OCI-LY1 (cell line): ENCODE measurements at regions not wholly inside any gene's neighbourhood (a gene's known extent, or its start where the extent isn't known, plus 50 kb on each side); places are given as distances from the start of the nearest gene placed in this dataset.

ENCODE experiments used
- H2AFZ ChIP-seq: fragments of 200-600 bp; sonication (generic), shearing (Covaris generic); 2 replicates; pipeline ENCODE4 v1.6.0; 2014; ENCODE audit warnings: antibody characterized with exemption, mild to moderate bottlenecking, low read length
- H3F3A ChIP-seq: fragments of 200-600 bp; sonication (generic), shearing (Covaris generic); 2 replicates; pipeline ENCODE4 v1.6.0; 2014; ENCODE audit warnings: mild to moderate bottlenecking, antibody characterized with exemption, low read length, moderate library complexity; ENCODE audit not compliant: insufficient read depth
- H3K27ac ChIP-seq: fragments of 200-600 bp; sonication (generic); 2 replicates; pipeline ENCODE4 v1.5.1; 2014; ENCODE audit warnings: low read length, mixed run types, mild to moderate bottlenecking, low read depth; ENCODE audit not compliant: poor library complexity, severe bottlenecking
- H3K27me3 ChIP-seq: fragments of 200-600 bp; sonication (generic); 2 replicates; pipeline ENCODE4 v1.6.0; 2014; ENCODE audit warnings: antibody characterized with exemption, mild to moderate bottlenecking, low read length, moderate library complexity; ENCODE audit not compliant: insufficient read depth
- H3K36me3 ChIP-seq: fragments of 200-600 bp; sonication (generic); 2 replicates; pipeline ENCODE4 v1.6.1; 2014; ENCODE audit warnings: mild to moderate bottlenecking, antibody characterized with exemption, low read length, moderate library complexity, mixed read lengths; ENCODE audit not compliant: insufficient read depth
- H3K4me1 ChIP-seq: fragments of 200-600 bp; sonication (generic); 2 replicates; pipeline ENCODE4 v1.5.1; 2014; ENCODE audit warnings: mild to moderate bottlenecking, low read length, moderate library complexity; ENCODE audit not compliant: insufficient read depth, severe bottlenecking
- H3K4me2 ChIP-seq: fragments of 200-600 bp; sonication (generic), shearing (Covaris generic); 2 replicates; pipeline ENCODE4 v1.6.1; 2014; ENCODE audit warnings: low read length
- H3K4me3 ChIP-seq: fragments of 200-600 bp; sonication (generic); 2 replicates; pipeline ENCODE4 v1.5.1; 2014; ENCODE audit warnings: low read length, low read depth, mild to moderate bottlenecking, mixed read lengths; ENCODE audit not compliant: poor library complexity, severe bottlenecking
- H3K79me2 ChIP-seq: fragments of 200-600 bp; shearing (Covaris generic); 2 replicates; pipeline ENCODE4 v1.6.1; 2016; ENCODE audit warnings: mixed run types, low read length, mixed read lengths; ENCODE audit not compliant: insufficient read depth
- H3K9ac ChIP-seq: fragments of 200-600 bp; sonication (generic), shearing (Covaris generic); 2 replicates; pipeline ENCODE4 v1.6.1; 2014; ENCODE audit warnings: mild to moderate bottlenecking, low read length, mixed read lengths
- H3K9me2 ChIP-seq: fragments of 200-600 bp; sonication (generic), shearing (Covaris generic); 2 replicates; pipeline ENCODE4 v1.6.1; 2014; ENCODE audit warnings: low read depth, mild to moderate bottlenecking, low read length, mixed read lengths
- H3K9me3 ChIP-seq: fragments of 200-600 bp; shearing (Covaris generic); 2 replicates; pipeline ENCODE4 v1.6.1; 2014; ENCODE audit warnings: low read length, mixed read lengths
- H4K20me1 ChIP-seq: fragments of 200-600 bp; sonication (generic), shearing (Covaris generic); 2 replicates; pipeline ENCODE4 v1.6.0; 2016; ENCODE audit warnings: mild to moderate bottlenecking, low read length; ENCODE audit not compliant: insufficient read depth
- EZH2 ChIP-seq: fragments of 200-600 bp; sonication (generic), shearing (Covaris generic); IDR thresholded peaks from 2 replicates; pipeline ENCODE4 v1.8.0; 2017; ENCODE audit warnings: borderline replicate concordance, mixed run types, mild to moderate bottlenecking, antibody characterized with exemption, low read length, moderate library complexity, mixed read lengths
- TF ChIP-seq, protein P1 (sequence below): fragments of 200-600 bp; sonication (generic), shearing (Covaris generic); IDR thresholded peaks from 2 replicates; pipeline ENCODE4 v1.5.1; 2017; ENCODE audit warnings: mild to moderate bottlenecking, antibody characterized with exemption, low read length, moderate library complexity, mixed read lengths

DNA sequence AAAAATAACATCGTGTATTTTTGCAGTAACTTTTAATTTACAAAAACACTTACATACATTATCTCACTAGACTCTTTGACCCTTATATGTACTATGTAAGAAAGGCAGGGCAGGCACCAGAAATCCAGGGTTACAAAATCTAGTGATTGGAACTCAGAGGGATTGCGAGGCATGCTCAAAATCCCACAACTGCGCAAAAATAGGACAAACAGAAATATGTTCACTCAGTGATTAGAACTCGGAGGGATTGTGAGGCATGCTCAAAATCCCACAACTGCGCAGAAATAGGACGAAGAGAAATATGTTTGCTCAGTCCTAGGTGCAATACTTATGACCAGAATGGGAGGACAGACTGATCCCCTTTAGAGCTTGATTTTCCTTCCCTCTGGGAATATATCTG is 79.2 kb upstream of the TGFBR2 start:
- no peak for TF ChIP-seq EZH2
- TF ChIP-seq, protein P1, sequence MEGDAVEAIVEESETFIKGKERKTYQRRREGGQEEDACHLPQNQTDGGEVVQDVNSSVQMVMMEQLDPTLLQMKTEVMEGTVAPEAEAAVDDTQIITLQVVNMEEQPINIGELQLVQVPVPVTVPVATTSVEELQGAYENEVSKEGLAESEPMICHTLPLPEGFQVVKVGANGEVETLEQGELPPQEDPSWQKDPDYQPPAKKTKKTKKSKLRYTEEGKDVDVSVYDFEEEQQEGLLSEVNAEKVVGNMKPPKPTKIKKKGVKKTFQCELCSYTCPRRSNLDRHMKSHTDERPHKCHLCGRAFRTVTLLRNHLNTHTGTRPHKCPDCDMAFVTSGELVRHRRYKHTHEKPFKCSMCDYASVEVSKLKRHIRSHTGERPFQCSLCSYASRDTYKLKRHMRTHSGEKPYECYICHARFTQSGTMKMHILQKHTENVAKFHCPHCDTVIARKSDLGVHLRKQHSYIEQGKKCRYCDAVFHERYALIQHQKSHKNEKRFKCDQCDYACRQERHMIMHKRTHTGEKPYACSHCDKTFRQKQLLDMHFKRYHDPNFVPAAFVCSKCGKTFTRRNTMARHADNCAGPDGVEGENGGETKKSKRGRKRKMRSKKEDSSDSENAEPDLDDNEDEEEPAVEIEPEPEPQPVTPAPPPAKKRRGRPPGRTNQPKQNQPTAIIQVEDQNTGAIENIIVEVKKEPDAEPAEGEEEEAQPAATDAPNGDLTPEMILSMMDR = no peak
- Histone ChIP-seq H3K9me2 (no peaks in the 10 kb centered on the region), H3K9ac (no peak overlapping the region), H3F3A (no peaks in the 10 kb centered on the region), H4K20me1 (no peaks in the 10 kb centered on the region), H3K4me2 (no peak overlapping the region), H3K27me3 (no peaks in the 10 kb centered on the region), H3K4me3 (no peak overlapping the region), H3K79me2 (no peaks in the 10 kb centered on the region), H3K9me3 (no peaks in the 10 kb centered on the region), H3K27ac (no peak overlapping the region), H3K36me3 (no peaks in the 10 kb centered on the region), H3K4me1 (no peaks in the 10 kb centered on the region), H2AFZ (no peak overlapping the region)

DNA sequence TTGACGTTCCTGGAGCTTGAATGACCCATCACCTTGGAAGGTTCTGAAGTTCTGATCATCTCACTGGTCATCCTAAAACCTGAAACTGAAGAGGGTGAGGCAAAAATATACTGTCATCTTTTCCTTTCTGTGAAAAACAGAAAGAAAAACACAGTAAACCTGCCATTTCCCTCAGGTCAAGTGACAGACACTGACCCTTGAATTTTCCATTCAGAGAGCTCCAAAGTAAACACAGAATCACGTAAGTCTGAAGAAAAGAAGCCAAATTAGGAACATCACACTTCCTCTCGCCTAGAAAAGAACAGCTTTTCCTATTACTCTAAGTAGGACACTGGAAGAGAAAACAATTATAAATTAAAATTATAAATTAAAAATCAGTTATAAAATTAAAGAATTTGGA is 78.7 kb upstream of the TGFBR2 start:
- Histone ChIP-seq H3K27me3 (no peaks in the 10 kb centered on the region), H3K9me2 (no peaks in the 10 kb centered on the region), H3K9ac (no peak overlapping the region), H3K4me1 (no peaks in the 10 kb centered on the region), H3K27ac (no peak overlapping the region), H3K36me3 (no peaks in the 10 kb centered on the region), H3K4me3 (no peak overlapping the region), H4K20me1 (no peaks in the 10 kb centered on the region), H3K79me2 (no peaks in the 10 kb centered on the region), H3F3A (no peaks in the 10 kb centered on the region), H3K9me3 (no peaks in the 10 kb centered on the region), H2AFZ (no peak overlapping the region), H3K4me2 (no peak overlapping the region)
- TF ChIP-seq, protein P1 = no peak
- no peak for TF ChIP-seq EZH2

DNA sequence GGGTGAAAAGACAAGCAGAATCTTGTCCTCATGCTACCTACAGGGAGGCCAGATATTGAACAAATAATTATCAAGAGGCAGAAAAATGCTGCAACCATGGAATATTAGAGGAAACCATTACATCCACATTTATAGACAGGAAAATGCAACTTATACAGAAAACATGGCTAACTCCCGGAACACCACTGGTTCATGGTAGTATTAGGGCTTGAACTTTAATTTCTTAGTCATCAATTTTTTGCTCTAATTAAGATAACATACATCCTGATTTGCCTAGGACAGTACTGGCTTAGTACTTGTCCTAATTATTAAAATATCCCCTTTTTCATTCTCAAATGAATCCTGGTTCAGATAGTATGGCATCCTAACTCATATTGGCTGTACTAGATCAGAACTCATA is 76.3 kb upstream of the TGFBR2 start:
- TF ChIP-seq, protein P1 = no peak
- no peak for TF ChIP-seq EZH2
- no peak overlapping the region for H3K4me3 ChIP-seq
- H2AFZ ChIP-seq = no peak overlapping the region
- H3K36me3 ChIP-seq = no peaks in the 10 kb centered on the region
- no peaks in the 10 kb centered on the region for H3F3A ChIP-seq
- H3K27ac ChIP-seq = no peak overlapping the region
- H3K27me3 ChIP-seq = no peaks in the 10 kb centered on the region
- H3K4me2 ChIP-seq = no peak overlapping the region
- no peaks in the 10 kb centered on the region for H4K20me1 ChIP-seq
- no peaks in the 10 kb centered on the region for H3K4me1 ChIP-seq
- no peaks in the 10 kb centered on the region for H3K9me3 ChIP-seq
- no peak overlapping the region for H3K9ac ChIP-seq
- H3K79me2 ChIP-seq = no peaks in the 10 kb centered on the region
- no peaks in the 10 kb centered on the region for H3K9me2 ChIP-seq
